ENCODE measurements at regions not wholly inside any gene's neighbourhood (a gene's known extent, or its start where the extent isn't known, plus 50 kb on each side); places are given as distances from the start of the nearest gene placed in this dataset.

GRCh38 chr14:48052973-48053372 lies 377.6 kb upstream of the MDGA2 start:
- TF ChIP-seq CTCF (IDR thresholded peaks at IDR 0.05) (no peak), EZH2phosphoT487 (IDR thresholded peaks at IDR 0.05) (no peak)

Data from neural progenitor cell (in vitro differentiated cells).